Panc1 (cell line): ENCODE measurements at regions not wholly inside any gene's neighbourhood (a gene's known extent, or its start where the extent isn't known, plus 50 kb on each side); places are given as distances from the start of the nearest gene placed in this dataset.

Experiments
- ATAC-seq: fragments of 200-7000 bp; cut with Tn5 transposase; 2 replicates; pipeline ENCODE4 v1.9.1; 2020; ENCODE audit warnings: mild to moderate bottlenecking, moderate library complexity
- BruUV-seq: library from RNA; stranded (reverse); fragments of 400-500 nt; replicated peaks from 2 replicates; lab custom pipeline; 2021; lab: Mats Ljungman, UMichigan
- CTCF ChIA-PET: fragments of 300-600 bp; sonication (Branson Sonifier 250); formaldehyde crosslinking; loops from one replicate; lab custom pipeline; 2022; ENCODE audit warnings: antibody characterized with exemption; lab: Charles Lee
- POLR2A ChIA-PET: fragments of 300-600 bp; sonication (Branson Sonifier 250); formaldehyde crosslinking; loops from one replicate; lab custom pipeline; 2022; ENCODE audit warnings: antibody characterized with exemption; lab: Charles Lee
- DNase-seq: peaks from one replicate; pipeline ENCODE4 v3.0.0-alpha.2; 2010; ENCODE audit warnings: low read depth, low spot score
- H3K27ac ChIP-seq: 2 replicates; pipeline ENCODE4 v1.5.1; 2011; ENCODE audit warnings: mild to moderate bottlenecking, low read length, inconsistent platforms
- H3K27me3 ChIP-seq: fragments of 200-500 bp; sonication (Bioruptor generic); 2 replicates; pipeline ENCODE4 v1.6.0; 2014; ENCODE audit warnings: low read length, inconsistent platforms; ENCODE audit not compliant: control insufficient read depth, insufficient read depth
- H3K36me3 ChIP-seq: fragments of 200-500 bp; sonication (Bioruptor generic); 2 replicates; pipeline ENCODE4 v1.5.1; 2014; ENCODE audit warnings: inconsistent platforms, mild to moderate bottlenecking, low read length, moderate library complexity; ENCODE audit not compliant: control insufficient read depth, insufficient read depth
- H3K4me1 ChIP-seq: 2 replicates; pipeline ENCODE4 v1.5.1; 2011; ENCODE audit warnings: inconsistent platforms, mild to moderate bottlenecking, low read length, moderate library complexity; ENCODE audit not compliant: control insufficient read depth, insufficient read depth
- H3K4me3 ChIP-seq, 2 experiments: 2 replicates each; pipeline ENCODE4 v1.5.1; 2011 to 2012; ENCODE audit warnings: low read depth in 2 of 2, low read length in 2 of 2, mild to moderate bottlenecking in 2 of 2, inconsistent platforms in 1 of 2, moderate library complexity in 1 of 2
- H3K9me3 ChIP-seq: fragments of 200-500 bp; sonication (Bioruptor generic); 2 replicates; pipeline ENCODE4 v1.5.1; 2014; ENCODE audit warnings: low read depth, mild to moderate bottlenecking, inconsistent platforms, low read length, moderate library complexity; ENCODE audit not compliant: control insufficient read depth, insufficient read depth
- CTCF ChIP-seq: fragments of 450-650 bp; IDR thresholded peaks from 2 replicates; pipeline ENCODE4 v1.5.1; 2017; ENCODE audit warnings: mild to moderate bottlenecking
- POLR2AphosphoS5 ChIP-seq: IDR thresholded peaks from 2 replicates; pipeline ENCODE4 v1.6.1; 2012; ENCODE audit warnings: mild to moderate bottlenecking, low read depth, low read length, moderate library complexity
- REST ChIP-seq, 2 experiments: IDR thresholded peaks; 2 replicates each; pipeline ENCODE4 v1.6.1; 2011 to 2012; ENCODE audit warnings: low read depth in 2 of 2, control low read depth in 1 of 2, low read length in 1 of 2, mild to moderate bottlenecking in 1 of 2, moderate library complexity in 1 of 2; ENCODE audit not compliant: insufficient read depth in 1 of 2
- SIN3A ChIP-seq: IDR thresholded peaks from 2 replicates; pipeline ENCODE4 v1.6.1; 2012; ENCODE audit warnings: low read depth, mild to moderate bottlenecking, low read length, moderate library complexity, borderline replicate concordance; ENCODE audit not compliant: insufficient read depth
- TCF7L2 ChIP-seq: IDR thresholded peaks from 2 replicates; pipeline ENCODE4 v1.6.1; 2011; ENCODE audit warnings: mild to moderate bottlenecking, low read depth, low read length, inconsistent platforms
- in situ Hi-C: cut with HindIII; loops from 2 replicates; pipeline ENCODE4 v1.10.0; 2016; ENCODE audit warnings: low sequenced_read_pairs, low pct_unique_long_range_greater_than_20kb
- intact Hi-C: fragments of 100-400 bp; cut with micrococcal nuclease; formaldehyde crosslinking; loops from one replicate; pipeline ENCODE4 v1.10.0; 2022; ENCODE audit not compliant: unreplicated experiment

- H3K4me3 ChIP-seq, result no peak overlapping the region
- no peak overlapping the region for H3K27ac ChIP-seq
- no TSS peak for BruUV-seq
- 0 out of 2 replicates have a peak, but pooled peaks cover 3% of the 10 kb centered on the region for H3K9me3 ChIP-seq
- in situ Hi-C loops (no loop called here), intact Hi-C loops (no loop called here)
- ATAC-seq (no peak), DNase-seq (no peak)
- no peaks in the 10 kb centered on the region for H3K36me3 ChIP-seq
- POLR2A ChIA-PET, result no interaction called here
- no peaks in the 10 kb centered on the region for H3K4me1 ChIP-seq
- CTCF ChIA-PET, result no interaction called here
- H3K27me3 ChIP-seq, result no peaks in the 10 kb centered on the region
- TF ChIP-seq SIN3A (no peak), REST (IDR thresholded peaks at IDR 0.05; ENCODE audit: insufficient read depth in 1 of 2, low read depth in 2 of 2, low read length in 1 of 2) (no peak), POLR2AphosphoS5 (no peak), TCF7L2 (no peak), CTCF (no peak)
Observed at GRCh38 chr5:148898413-148899075, 72.1 kb downstream of the ADRB2 start.

GRCh38 chr5:148899993-148900392 is 73.6 kb downstream of the ADRB2 start:
- intact Hi-C loops (no loop called here), in situ Hi-C loops (no loop called here)
- TF ChIP-seq POLR2AphosphoS5, result no peak
- no peak for TF ChIP-seq REST (IDR thresholded peaks at IDR 0.05; ENCODE audit: insufficient read depth in 1 of 2, low read depth in 2 of 2, low read length in 1 of 2)
- TF ChIP-seq TCF7L2, result no peak
- no peak for TF ChIP-seq CTCF
- TF ChIP-seq SIN3A, result no peak
- no peaks in the 10 kb centered on the region for H3K4me1 ChIP-seq
- no peak overlapping the region for H3K4me3 ChIP-seq
- CTCF ChIA-PET, result no interaction called here
- no peaks in the 10 kb centered on the region for H3K27me3 ChIP-seq
- no peaks in the 10 kb centered on the region for H3K36me3 ChIP-seq
- POLR2A ChIA-PET, result no interaction called here
- no peaks in the 10 kb centered on the region for H3K9me3 ChIP-seq
- DNase-seq, result no peak
- ATAC-seq, result no peak
- no peak overlapping the region for H3K27ac ChIP-seq
- BruUV-seq, result no TSS peak
